ENCODE measurements at regions not wholly inside any gene's neighbourhood (a gene's known extent, or its start where the extent isn't known, plus 50 kb on each side); places are given as distances from the start of the nearest gene placed in this dataset.

DNA sequence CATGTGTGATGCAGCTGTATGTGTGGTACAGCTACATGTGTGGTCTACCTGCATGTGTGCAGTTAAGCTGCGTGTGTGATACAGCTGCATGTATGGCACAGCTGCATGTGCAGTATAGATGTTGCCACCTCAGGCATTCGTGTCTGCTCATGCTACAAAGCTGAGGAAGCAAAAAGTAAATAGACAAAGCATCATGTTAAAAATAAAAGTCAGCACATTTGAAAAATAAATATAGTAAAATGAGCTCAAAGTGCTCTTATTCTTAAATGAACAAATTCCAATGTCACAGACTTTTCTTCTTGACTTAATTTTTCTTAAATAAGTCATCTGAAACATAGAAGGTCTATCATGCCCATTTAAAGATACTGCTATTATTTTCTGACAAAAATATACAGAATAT is 519.3 kb upstream of the SOX11 start:
- TF ChIP-seq, protein P1, sequence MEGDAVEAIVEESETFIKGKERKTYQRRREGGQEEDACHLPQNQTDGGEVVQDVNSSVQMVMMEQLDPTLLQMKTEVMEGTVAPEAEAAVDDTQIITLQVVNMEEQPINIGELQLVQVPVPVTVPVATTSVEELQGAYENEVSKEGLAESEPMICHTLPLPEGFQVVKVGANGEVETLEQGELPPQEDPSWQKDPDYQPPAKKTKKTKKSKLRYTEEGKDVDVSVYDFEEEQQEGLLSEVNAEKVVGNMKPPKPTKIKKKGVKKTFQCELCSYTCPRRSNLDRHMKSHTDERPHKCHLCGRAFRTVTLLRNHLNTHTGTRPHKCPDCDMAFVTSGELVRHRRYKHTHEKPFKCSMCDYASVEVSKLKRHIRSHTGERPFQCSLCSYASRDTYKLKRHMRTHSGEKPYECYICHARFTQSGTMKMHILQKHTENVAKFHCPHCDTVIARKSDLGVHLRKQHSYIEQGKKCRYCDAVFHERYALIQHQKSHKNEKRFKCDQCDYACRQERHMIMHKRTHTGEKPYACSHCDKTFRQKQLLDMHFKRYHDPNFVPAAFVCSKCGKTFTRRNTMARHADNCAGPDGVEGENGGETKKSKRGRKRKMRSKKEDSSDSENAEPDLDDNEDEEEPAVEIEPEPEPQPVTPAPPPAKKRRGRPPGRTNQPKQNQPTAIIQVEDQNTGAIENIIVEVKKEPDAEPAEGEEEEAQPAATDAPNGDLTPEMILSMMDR (IDR thresholded peaks at IDR 0.05; ENCODE audit: borderline replicate concordance, extremely low read depth, low read length, poor library complexity, severe bottlenecking) = no peak
- no peak for TF ChIP-seq EZH2 (IDR thresholded peaks at IDR 0.05; ENCODE audit: borderline replicate concordance, low read depth, low read length, severe bottlenecking)

Measured in DND-41 (cell line).